HAP-1 (cell line): ENCODE measurements at regions not wholly inside any gene's neighbourhood (a gene's known extent, or its start where the extent isn't known, plus 50 kb on each side); places are given as distances from the start of the nearest gene placed in this dataset.

Source experiments
- DNase-seq, 2 experiments: peaks; one replicate each; pipeline ENCODE4 v3.0.0-alpha.2; 2016 to 2020; ENCODE audit warnings: low spot score in 2 of 2
- H3K27me3 ChIP-seq: fragments of 250-450 bp; sonication (Bioruptor Pico); 2 replicates; pipeline ENCODE4 v1.5.1; 2020; ENCODE audit warnings: low read depth, mild to moderate bottlenecking, moderate library complexity
- H3K36me3 ChIP-seq: fragments of 250-450 bp; sonication (Bioruptor Pico); replicated peaks from 2 replicates; pipeline ENCODE4 v1.5.1; 2020; ENCODE audit warnings: mild to moderate bottlenecking
- H3K4me1 ChIP-seq: fragments of 250-450 bp; sonication (Bioruptor Pico); 2 replicates; pipeline ENCODE4 v1.5.1; 2020; ENCODE audit warnings: mild to moderate bottlenecking
- H3K4me3 ChIP-seq: fragments of 250-450 bp; sonication (Bioruptor Pico); 2 replicates; pipeline ENCODE4 v1.5.1; 2020; ENCODE audit warnings: mild to moderate bottlenecking, moderate library complexity
- H3K9me3 ChIP-seq: fragments of 250-450 bp; sonication (Bioruptor Pico); 2 replicates; pipeline ENCODE4 v1.5.1; 2020; ENCODE audit warnings: mild to moderate bottlenecking, moderate library complexity
- in situ Hi-C: fragments of 300-500 bp; cut with MboI; formaldehyde crosslinking; loops from 3 replicates; pipeline ENCODE4 v1.14.3; 2020; ENCODE audit warnings: low sequenced_read_pairs, inconsistent platforms, mixed read lengths

DNA sequence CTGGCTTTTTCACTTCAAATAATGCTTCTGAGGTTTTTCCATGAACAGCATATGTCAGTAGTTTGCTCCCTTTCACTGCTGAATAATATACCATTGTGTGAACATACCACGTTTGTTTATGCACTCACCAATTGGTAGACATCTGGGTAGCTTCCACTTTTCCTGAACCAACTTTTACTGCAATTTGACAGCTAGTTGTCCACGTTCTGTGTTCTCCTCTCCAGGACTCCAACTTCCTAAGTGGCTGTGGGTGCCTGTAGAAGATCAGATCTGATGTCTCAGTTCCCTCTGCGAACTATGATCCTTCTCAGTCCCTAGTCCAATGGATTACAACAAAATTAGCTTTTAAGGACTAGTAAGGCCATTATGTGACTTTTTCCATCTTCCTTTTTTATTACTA, 64.7 kb upstream of the PTCHD1 start:
- Histone ChIP-seq H3K4me3 (no peak overlapping the region), H3K27me3 (no peaks in the 10 kb centered on the region), H3K4me1 (no peaks in the 10 kb centered on the region), H3K36me3 (no peaks in the 10 kb centered on the region), H3K9me3 (no peaks in the 10 kb centered on the region)
- no peak for DNase-seq
- in situ Hi-C loops, result no loop called here

DNA sequence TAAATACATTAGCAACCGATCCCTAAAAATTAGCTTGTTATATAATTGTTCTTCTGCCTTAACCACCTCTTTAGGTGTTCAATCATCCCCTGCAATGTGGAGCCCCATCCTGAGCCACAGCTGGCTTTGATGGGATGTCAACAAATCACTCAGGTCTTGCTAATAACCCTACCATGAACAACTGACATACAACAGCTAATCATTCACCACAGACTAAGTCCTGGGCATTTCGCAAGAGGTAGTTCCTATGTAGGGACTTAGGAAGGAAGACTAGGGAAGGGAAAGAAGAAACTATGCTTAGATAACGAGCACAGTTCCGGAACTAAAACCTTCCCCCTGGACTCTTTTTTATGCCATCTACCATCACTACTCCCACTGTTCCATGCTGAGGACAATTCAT, 63.6 kb upstream of the PTCHD1 start:
- Histone ChIP-seq H3K27me3 (no peaks in the 10 kb centered on the region), H3K36me3 (no peaks in the 10 kb centered on the region), H3K4me1 (no peaks in the 10 kb centered on the region), H3K9me3 (no peaks in the 10 kb centered on the region), H3K4me3 (no peak overlapping the region)
- no peak for DNase-seq
- in situ Hi-C loops, result no loop called here

DNA sequence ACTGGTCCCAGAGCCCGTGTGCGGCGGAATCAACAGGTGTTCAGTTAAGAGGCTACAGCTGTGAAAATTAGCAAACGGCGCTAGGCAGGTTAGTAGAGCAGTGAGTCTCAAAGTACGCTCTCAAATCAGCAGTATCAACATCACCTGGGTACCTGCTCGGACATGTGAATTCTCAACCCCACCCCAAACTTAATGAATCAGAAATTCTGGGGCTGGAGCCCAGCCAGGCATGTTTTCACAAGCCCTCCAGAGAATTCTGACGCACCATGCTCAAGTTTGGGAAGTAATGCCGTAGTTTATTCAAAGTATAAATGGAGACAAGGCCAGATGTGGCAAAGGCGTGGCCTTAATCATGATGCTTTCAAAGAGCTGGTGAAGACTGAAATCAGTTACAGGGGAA, 58.2 kb upstream of the PTCHD1 start:
- Histone ChIP-seq H3K36me3 (no peaks in the 10 kb centered on the region), H3K4me1 (no peaks in the 10 kb centered on the region), H3K27me3 (no peaks in the 10 kb centered on the region), H3K4me3 (no peak overlapping the region), H3K9me3 (no peaks in the 10 kb centered on the region)
- in situ Hi-C loops, result no loop called here
- DNase-seq, result no peak
